Nephron (organoid): ENCODE measurements at regions not wholly inside any gene's neighbourhood (a gene's known extent, or its start where the extent isn't known, plus 50 kb on each side); places are given as distances from the start of the nearest gene placed in this dataset.

Experiments
- H3K27ac Mint-ChIP-seq, 3 experiments: 2 replicates each; pipeline ENCODE4 v1.8.0; 2020; ENCODE audit warnings: mixed read lengths in 3 of 3, mild to moderate bottlenecking in 2 of 3, moderate library complexity in 1 of 3
- H3K27me3 Mint-ChIP-seq: 2 replicates; pipeline ENCODE4 v1.8.0; 2021; ENCODE audit warnings: low read depth, mild to moderate bottlenecking, moderate library complexity, mixed read lengths
- H3K36me3 Mint-ChIP-seq: 2 replicates; pipeline ENCODE4 v1.8.0; 2020; ENCODE audit warnings: low read depth, mixed read lengths
- H3K4me1 Mint-ChIP-seq: 2 replicates; pipeline ENCODE4 v1.8.0; 2020; ENCODE audit warnings: mixed read lengths
- H3K4me3 Mint-ChIP-seq, 3 experiments: 2 replicates each; pipeline ENCODE4 v1.8.0; 2020; ENCODE audit warnings: mild to moderate bottlenecking in 3 of 3, mixed read lengths in 3 of 3, moderate library complexity in 2 of 3
- H3K9me3 Mint-ChIP-seq: 2 replicates; pipeline ENCODE4 v1.8.0; 2020; ENCODE audit warnings: mixed read lengths
- TF ChIP-seq, protein P1 (sequence below), 3 experiments: fragments of 200-600 bp; sonication (generic); IDR thresholded peaks; one replicate each; pipeline ENCODE4 v1.5.0; 2021; ENCODE audit warnings: antibody characterized with exemption in 3 of 3; ENCODE audit not compliant: unreplicated experiment in 3 of 3

DNA sequence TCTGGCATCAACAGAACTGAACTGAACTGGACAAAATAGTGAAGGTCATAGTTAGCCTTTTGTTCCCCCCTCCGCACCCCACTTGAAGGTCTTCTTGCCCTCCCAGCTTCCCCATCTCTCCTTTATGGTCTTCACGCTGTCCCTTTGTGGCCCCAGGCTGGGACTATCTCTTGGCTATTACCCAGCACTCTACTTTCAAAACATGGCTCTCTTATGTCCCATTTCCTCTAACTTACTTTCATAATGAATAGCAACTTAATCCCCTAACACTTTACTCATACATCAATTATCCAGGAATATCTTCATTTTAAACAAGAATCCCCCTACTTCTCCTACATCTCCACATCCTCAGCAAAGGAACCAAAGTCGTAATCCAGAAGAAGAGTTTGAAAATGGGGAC, 135.3 kb upstream of the ITGB1 start:
- TF ChIP-seq, protein P1, sequence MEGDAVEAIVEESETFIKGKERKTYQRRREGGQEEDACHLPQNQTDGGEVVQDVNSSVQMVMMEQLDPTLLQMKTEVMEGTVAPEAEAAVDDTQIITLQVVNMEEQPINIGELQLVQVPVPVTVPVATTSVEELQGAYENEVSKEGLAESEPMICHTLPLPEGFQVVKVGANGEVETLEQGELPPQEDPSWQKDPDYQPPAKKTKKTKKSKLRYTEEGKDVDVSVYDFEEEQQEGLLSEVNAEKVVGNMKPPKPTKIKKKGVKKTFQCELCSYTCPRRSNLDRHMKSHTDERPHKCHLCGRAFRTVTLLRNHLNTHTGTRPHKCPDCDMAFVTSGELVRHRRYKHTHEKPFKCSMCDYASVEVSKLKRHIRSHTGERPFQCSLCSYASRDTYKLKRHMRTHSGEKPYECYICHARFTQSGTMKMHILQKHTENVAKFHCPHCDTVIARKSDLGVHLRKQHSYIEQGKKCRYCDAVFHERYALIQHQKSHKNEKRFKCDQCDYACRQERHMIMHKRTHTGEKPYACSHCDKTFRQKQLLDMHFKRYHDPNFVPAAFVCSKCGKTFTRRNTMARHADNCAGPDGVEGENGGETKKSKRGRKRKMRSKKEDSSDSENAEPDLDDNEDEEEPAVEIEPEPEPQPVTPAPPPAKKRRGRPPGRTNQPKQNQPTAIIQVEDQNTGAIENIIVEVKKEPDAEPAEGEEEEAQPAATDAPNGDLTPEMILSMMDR (IDR thresholded peaks at IDR 0.05; ENCODE audit: unreplicated experiment in 3 of 3), result no peak
- Mint-ChIP-seq H3K9me3 (peaks cover 19% of the 10 kb centered on the region), H3K27me3 (no peaks in the 10 kb centered on the region), H3K4me1 (no peaks in the 10 kb centered on the region), H3K27ac (no peak overlapping the region), H3K36me3 (no peaks in the 10 kb centered on the region), H3K4me3 (no peak overlapping the region)

DNA sequence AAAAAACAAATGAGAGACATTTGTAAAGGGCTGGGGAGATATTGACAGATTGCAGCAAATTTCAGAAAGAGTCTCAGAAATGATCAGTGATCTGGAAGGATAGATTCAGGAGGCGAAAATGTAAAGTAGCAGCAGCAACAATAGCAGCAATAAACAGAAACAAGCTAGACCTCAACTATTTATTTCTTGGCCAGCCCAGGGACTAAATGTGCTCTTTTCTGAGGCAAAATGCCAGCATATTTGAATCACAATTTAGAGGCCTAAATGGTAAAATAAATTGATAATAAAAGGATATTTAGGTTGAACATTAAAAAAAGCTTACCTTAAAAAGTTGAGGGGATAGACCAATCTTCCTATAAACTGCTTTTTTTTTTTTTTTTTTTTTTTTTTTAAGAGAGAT, 134.6 kb upstream of the ITGB1 start:
- Mint-ChIP-seq H3K27ac (no peak overlapping the region), H3K4me1 (no peaks in the 10 kb centered on the region), H3K4me3 (no peak overlapping the region), H3K36me3 (no peaks in the 10 kb centered on the region), H3K27me3 (no peaks in the 10 kb centered on the region), H3K9me3 (peaks cover 19% of the 10 kb centered on the region)
- TF ChIP-seq, protein P1 (IDR thresholded peaks at IDR 0.05; ENCODE audit: unreplicated experiment in 3 of 3), result no peak

DNA sequence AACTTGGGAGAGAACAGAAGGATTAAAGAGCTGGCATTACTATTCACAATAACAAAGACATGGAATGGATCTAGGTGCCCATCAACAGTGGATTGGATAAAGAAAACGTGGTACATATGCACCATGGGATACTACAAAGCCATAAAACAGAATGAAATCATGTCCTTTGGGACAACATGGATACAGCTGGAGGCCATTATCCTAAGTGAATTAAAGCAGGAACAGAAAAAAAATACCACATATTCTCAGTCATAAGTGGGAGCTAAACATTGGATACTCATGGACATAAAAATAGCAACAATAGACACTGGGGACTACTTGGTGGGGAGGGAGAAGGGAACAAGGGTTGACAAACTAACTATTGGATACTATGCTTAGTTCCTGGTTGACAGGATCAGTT, 133.2 kb upstream of the ITGB1 start:
- Mint-ChIP-seq H3K36me3 (no peaks in the 10 kb centered on the region), H3K27me3 (no peaks in the 10 kb centered on the region), H3K27ac (no peak overlapping the region), H3K9me3 (peaks cover 15% of the 10 kb centered on the region), H3K4me3 (no peak overlapping the region), H3K4me1 (no peaks in the 10 kb centered on the region)
- TF ChIP-seq, protein P1 (IDR thresholded peaks at IDR 0.05; ENCODE audit: unreplicated experiment in 3 of 3), result no peak

DNA sequence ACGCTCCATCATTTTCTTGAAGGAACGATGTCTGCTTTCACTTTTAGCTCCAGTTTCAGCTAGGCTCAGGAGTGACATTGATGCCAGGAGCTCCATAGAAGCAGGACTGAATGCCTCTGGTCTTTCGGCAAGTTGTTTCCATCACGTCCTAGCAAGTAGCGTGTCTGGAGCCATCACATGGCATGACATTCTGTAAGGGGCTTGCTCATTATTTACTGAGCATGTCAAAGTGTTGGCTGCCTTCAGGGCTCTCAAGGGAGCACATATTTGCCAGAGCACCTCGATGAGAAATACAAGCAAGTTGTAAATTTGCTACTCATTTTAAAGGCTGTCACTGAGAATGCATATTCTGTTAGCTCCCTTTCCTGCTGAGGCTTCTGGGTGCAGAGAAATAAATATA, 131.0 kb upstream of the ITGB1 start:
- Mint-ChIP-seq H3K4me3 (no peak overlapping the region), H3K36me3 (no peaks in the 10 kb centered on the region), H3K27ac (no peak overlapping the region), H3K27me3 (no peaks in the 10 kb centered on the region), H3K9me3 (peaks cover 7% of the 10 kb centered on the region), H3K4me1 (no peaks in the 10 kb centered on the region)
- TF ChIP-seq, protein P1 (IDR thresholded peaks at IDR 0.05; ENCODE audit: unreplicated experiment in 3 of 3), result no peak

DNA sequence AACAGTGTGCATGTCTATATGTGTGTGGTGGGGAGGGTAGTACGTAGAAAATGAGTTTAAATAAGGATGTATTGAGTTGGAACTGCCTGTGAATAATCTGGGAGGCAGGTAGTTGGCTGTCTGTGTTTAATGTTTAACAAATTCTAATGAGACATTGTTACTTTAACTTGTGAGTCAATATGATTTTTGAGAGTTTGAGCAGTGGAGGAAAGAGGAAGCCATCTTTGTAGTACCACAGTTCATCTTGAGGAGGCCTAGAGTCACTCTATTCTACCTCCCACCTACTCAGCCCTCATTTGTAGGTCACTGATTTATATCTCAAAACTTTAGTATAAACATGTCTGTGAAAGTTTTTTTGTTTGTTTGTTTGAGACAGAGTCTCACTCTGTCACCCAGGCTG, 129.9 kb upstream of the ITGB1 start:
- TF ChIP-seq, protein P1 (IDR thresholded peaks at IDR 0.05; ENCODE audit: unreplicated experiment in 3 of 3), result no peak
- H3K4me1 Mint-ChIP-seq, result no peaks in the 10 kb centered on the region
- H3K27ac Mint-ChIP-seq, result no peak overlapping the region
- no peaks in the 10 kb centered on the region for H3K36me3 Mint-ChIP-seq
- peaks cover 3% of the 10 kb centered on the region for H3K9me3 Mint-ChIP-seq
- H3K27me3 Mint-ChIP-seq, result no peaks in the 10 kb centered on the region
- H3K4me3 Mint-ChIP-seq, result no peak overlapping the region

DNA sequence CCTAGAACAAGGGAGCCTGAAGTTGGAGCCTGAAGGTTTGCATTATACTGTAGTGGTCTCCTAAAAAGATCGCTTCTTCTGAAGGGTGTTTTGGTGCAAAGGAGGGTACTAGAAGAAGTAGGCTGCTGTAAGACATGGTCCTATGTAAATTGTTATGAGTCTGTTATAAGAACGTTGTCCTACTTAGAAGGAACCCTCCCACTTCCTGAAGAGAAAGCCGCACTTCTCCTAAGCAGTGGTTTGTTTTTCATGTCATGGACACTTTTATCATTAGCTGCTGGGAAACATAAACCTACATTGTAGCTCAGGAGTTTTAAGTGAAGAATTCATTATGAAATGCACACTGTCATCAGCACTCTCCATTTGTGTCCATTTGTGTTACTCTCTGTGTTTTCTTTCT, 129.1 kb upstream of the ITGB1 start:
- H3K4me3 Mint-ChIP-seq, result no peak overlapping the region

More for the DNA sequence above, 129.1 kb upstream of the ITGB1 start:
- no peaks in the 10 kb centered on the region for H3K36me3 Mint-ChIP-seq
- no peaks in the 10 kb centered on the region for H3K4me1 Mint-ChIP-seq
- peaks cover 3% of the 10 kb centered on the region for H3K9me3 Mint-ChIP-seq
- no peak overlapping the region for H3K27ac Mint-ChIP-seq
- no peaks in the 10 kb centered on the region for H3K27me3 Mint-ChIP-seq
- TF ChIP-seq, protein P1 (IDR thresholded peaks at IDR 0.05; ENCODE audit: unreplicated experiment in 3 of 3), result no peak
